Pancreas (tissue), 10 donors: ENCODE measurements at regions not wholly inside any gene's neighbourhood (a gene's known extent, or its start where the extent isn't known, plus 50 kb on each side); places are given as distances from the start of the nearest gene placed in this dataset.

Source experiments
- ATAC-seq, 4 donors: fragments of 200-7000 bp; cut with Tn5 transposase; one replicate each; pipeline versions ENCODE4 v1.8.0 to v1.9.1; 2020; ENCODE audit warnings: mild to moderate bottlenecking in 4 of 4, moderate library complexity in 4 of 4
- DNase-seq, 6 donors: peaks; one replicate each; pipeline ENCODE4 v3.0.0-alpha.2; 2020
- FAIRE-seq: peaks from 2 replicates; lab custom pipeline; 2012; peaks lifted over from hg19 to GRCh38; lab: Jason Lieb, UNC
- H3K27ac ChIP-seq, 4 donors: fragments of 200-600 bp; sonication (generic); 1 replicate in 3 of 4; 2 replicates in 1 of 4; pipeline versions ENCODE4 v1.5.0 to v1.8.0; 2020
- H3K27me3 ChIP-seq, 4 donors: fragments of 200-600 bp; one replicate each; pipeline ENCODE4 v1.8.0; 2021
- H3K36me3 ChIP-seq, 3 donors: fragments of 200-600 bp; sonication (generic) in 1 of 3; one replicate each; pipeline versions ENCODE4 v1.5.0 to v1.8.0; 2020 to 2021
- H3K4me1 ChIP-seq, 3 donors: fragments of 200-600 bp; one replicate each; pipeline ENCODE4 v1.8.0; 2021
- H3K4me3 ChIP-seq, 4 donors: fragments of 200-600 bp; sonication (generic) in 2 of 4; one replicate each; pipeline versions ENCODE4 v1.5.0 to v1.8.0; 2020 to 2021
- H3K9me3 ChIP-seq, 4 donors: fragments of 200-600 bp; one replicate each; pipeline ENCODE4 v1.8.0; 2021
- CTCF ChIP-seq, 4 donors: fragments of 200-600 bp; sonication (generic) in 3 of 4; IDR thresholded peaks; one replicate each; pipeline versions ENCODE4 v1.5.0 to v1.8.0; 2021; ENCODE audit warnings: antibody characterized with exemption in 4 of 4
- WGBS, 2 donors: extraction: QIAGEN DNeasy Blood & Tissue Kit; methylation state at CpG; one replicate each; pipeline ENCODE4 v1.1.7; 2013; 5-methylcytosine and 5-hydroxymethylcytosine counted together
- intact Hi-C, 3 donors: fragments of 100-400 bp; cut with DNase I; formaldehyde crosslinking; loops; one replicate each; pipeline versions ENCODE4 v1.11.1 to v1.14.2; 2022
- donor health status: healthy with polysubstance abuse.
- donor health status: DM: no; HTN: no; CAD: no; lungs with moderate emphysema.
- donor health status: DM: no; HTN: no; CAD: no.
- donor health status: control.
- donor health status: control.
- donor health status: Bipolar disorder and iron deficiency.
- donor health status: DM: yes; HTN: yes; CAD: no.
- donor health status: DM: no; HTN: no; CAD: no.
- donor health status: DM: no; HTN: no; CAD: no.
- donor health status: DM: yes; HTN: yes; CAD: no.

- H3K4me3 ChIP-seq, result no peak overlapping the region
- peaks cover 0 to 5% (median 2%) of the 10 kb centered on the region in 3 donors for H3K4me1 ChIP-seq
- no peak overlapping the region for H3K27ac ChIP-seq
- no peaks in the 10 kb centered on the region for H3K36me3 ChIP-seq
- ATAC-seq, result no peak
- peak in 4 of 6 donors; percentile 3 to 29 (median 18) for DNase-seq
- no peak for FAIRE-seq
- H3K9me3 ChIP-seq, result no peaks in the 10 kb centered on the region
- 78 to 83% methylated on average over 13 of the region's 13 CpGs for WGBS, 2 donors
- H3K27me3 ChIP-seq, result no peaks in the 10 kb centered on the region
- intact Hi-C loops, result no loop called here
- TF ChIP-seq CTCF (IDR thresholded peaks at IDR 0.05), result no peak
These were observed 96.2 kb upstream of the CTDP1 start for GRCh38 chr18:79583426-79583825.

GRCh38 chr18:79583984-79584401 is 95.6 kb upstream of the CTDP1 start:
- Histone ChIP-seq H3K36me3 (no peaks in the 10 kb centered on the region), H3K9me3 (no peaks in the 10 kb centered on the region), H3K27me3 (no peaks in the 10 kb centered on the region), H3K4me1 (no peaks in the 10 kb centered on the region), H3K4me3 (no peak overlapping the region), H3K27ac (no peak overlapping the region)
- DNase-seq (peak in 4 of 6 donors; percentile 5 to 58 (median 24)), FAIRE-seq (no peak), ATAC-seq (no peak)
- no peak for TF ChIP-seq CTCF (IDR thresholded peaks at IDR 0.05)
- intact Hi-C loops, result no loop called here
- WGBS, 2 donors, result 48 to 57% methylated on average over 7 to 15 of the region's 15 CpGs

GRCh38 chr18:79584491-79585394 is 94.9 kb upstream of the CTDP1 start:
- 57 to 67% methylated on average over 20 of the region's 20 CpGs for WGBS, 2 donors
- TF ChIP-seq CTCF (IDR thresholded peaks at IDR 0.05), result no peak
- no peak for ATAC-seq
- no peak for FAIRE-seq
- Histone ChIP-seq H3K27me3 (no peaks in the 10 kb centered on the region), H3K4me1 (no peaks in the 10 kb centered on the region), H3K9me3 (no peaks in the 10 kb centered on the region), H3K4me3 (no peak overlapping the region), H3K36me3 (no peaks in the 10 kb centered on the region), H3K27ac (no peak overlapping the region)
- intact Hi-C loops, result no loop called here
- peak in 4 of 6 donors; percentile 8 to 54 (median 30) for DNase-seq

GRCh38 chr18:79585395-79586370 is 93.9 kb upstream of the CTDP1 start:
- no peaks in the 10 kb centered on the region for H3K36me3 ChIP-seq
- intact Hi-C loops, result no loop called here
- ATAC-seq, result no peak
- H3K4me3 ChIP-seq, result no peak overlapping the region
- no peaks in the 10 kb centered on the region for H3K9me3 ChIP-seq
- 63 to 74% methylated on average over 17 to 20 of the region's 20 CpGs for WGBS, 2 donors
- no peaks in the 10 kb centered on the region for H3K27me3 ChIP-seq
- no peak for TF ChIP-seq CTCF (IDR thresholded peaks at IDR 0.05)
- H3K4me1 ChIP-seq, result no peaks in the 10 kb centered on the region
- peak in 4 of 6 donors; percentile 8 to 60 (median 33) for DNase-seq
- no peak overlapping the region for H3K27ac ChIP-seq
- no peak for FAIRE-seq
